Peyer's patch (tissue), 4 donors: ENCODE measurements at regions not wholly inside any gene's neighbourhood (a gene's known extent, or its start where the extent isn't known, plus 50 kb on each side); places are given as distances from the start of the nearest gene placed in this dataset.

Source experiments
- POLR2A ChIP-seq, 2 donors: fragments of 450-650 bp; IDR thresholded peaks; one replicate each; pipeline ENCODE4 v1.5.1; 2017; ENCODE audit warnings: antibody characterized with exemption in 2 of 2, mild to moderate bottlenecking in 2 of 2, moderate library complexity in 2 of 2
- TF ChIP-seq, protein P1 (sequence below), 6 experiments: fragments of 450-650 bp in 4 of 6; fragments of 200-600 bp in 2 of 6; sonication (generic) in 1 of 6; IDR thresholded peaks; one replicate each; pipeline ENCODE4 v1.5.1; 2017 to 2019; ENCODE audit warnings: antibody characterized with exemption in 6 of 6, mild to moderate bottlenecking in 3 of 6, moderate library complexity in 1 of 6

DNA sequence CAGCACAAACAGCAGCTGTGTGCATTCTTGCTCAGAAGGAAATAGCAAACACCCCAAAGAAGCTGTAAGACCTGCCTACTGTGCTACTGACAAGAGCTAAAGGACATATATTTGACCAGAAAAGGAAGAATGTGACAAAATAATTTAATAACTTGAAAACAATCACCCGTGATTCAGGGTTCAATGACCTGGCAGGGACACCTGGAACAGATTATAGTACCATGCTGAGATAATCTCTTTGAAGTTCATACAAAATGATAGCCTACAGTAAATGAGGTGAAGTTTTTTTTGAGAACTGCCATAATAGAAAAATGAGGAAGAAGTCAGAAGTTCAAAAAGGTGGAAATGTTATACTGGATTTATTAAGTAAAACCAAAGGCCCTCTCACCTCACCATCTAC lies 324.8 kb upstream of the GULP1 start:
- TF ChIP-seq, protein P1, sequence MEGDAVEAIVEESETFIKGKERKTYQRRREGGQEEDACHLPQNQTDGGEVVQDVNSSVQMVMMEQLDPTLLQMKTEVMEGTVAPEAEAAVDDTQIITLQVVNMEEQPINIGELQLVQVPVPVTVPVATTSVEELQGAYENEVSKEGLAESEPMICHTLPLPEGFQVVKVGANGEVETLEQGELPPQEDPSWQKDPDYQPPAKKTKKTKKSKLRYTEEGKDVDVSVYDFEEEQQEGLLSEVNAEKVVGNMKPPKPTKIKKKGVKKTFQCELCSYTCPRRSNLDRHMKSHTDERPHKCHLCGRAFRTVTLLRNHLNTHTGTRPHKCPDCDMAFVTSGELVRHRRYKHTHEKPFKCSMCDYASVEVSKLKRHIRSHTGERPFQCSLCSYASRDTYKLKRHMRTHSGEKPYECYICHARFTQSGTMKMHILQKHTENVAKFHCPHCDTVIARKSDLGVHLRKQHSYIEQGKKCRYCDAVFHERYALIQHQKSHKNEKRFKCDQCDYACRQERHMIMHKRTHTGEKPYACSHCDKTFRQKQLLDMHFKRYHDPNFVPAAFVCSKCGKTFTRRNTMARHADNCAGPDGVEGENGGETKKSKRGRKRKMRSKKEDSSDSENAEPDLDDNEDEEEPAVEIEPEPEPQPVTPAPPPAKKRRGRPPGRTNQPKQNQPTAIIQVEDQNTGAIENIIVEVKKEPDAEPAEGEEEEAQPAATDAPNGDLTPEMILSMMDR (IDR thresholded peaks at IDR 0.05): no peak
- no peak for TF ChIP-seq POLR2A (IDR thresholded peaks at IDR 0.05)
